Liver (tissue), 8 donors: ENCODE measurements at regions not wholly inside any gene's neighbourhood (a gene's known extent, or its start where the extent isn't known, plus 50 kb on each side); places are given as distances from the start of the nearest gene placed in this dataset.

ENCODE experiments used
- DNase-seq: peaks from one replicate; pipeline ENCODE4 v3.0.0-alpha.2; 2017; ENCODE audit warnings: low spot score
- H3K27ac ChIP-seq, 2 donors: one replicate each; pipeline ENCODE4 v1.7.0; 2013; ENCODE audit warnings: inconsistent platforms in 2 of 2, low read length in 2 of 2, control low read depth in 1 of 2, low read depth in 1 of 2, mild to moderate bottlenecking in 1 of 2
- H3K27me3 ChIP-seq, 4 donors: one replicate each; pipeline versions ENCODE4 v1.6.1 to v1.7.0; 2013; ENCODE audit warnings: low read length in 3 of 4, inconsistent platforms in 1 of 4, mild to moderate bottlenecking in 1 of 4, moderate library complexity in 1 of 4; ENCODE audit not compliant: control insufficient read depth in 4 of 4, insufficient read depth in 4 of 4
- H3K36me3 ChIP-seq, 4 donors: one replicate each; pipeline versions ENCODE4 v1.6.1 to v1.7.0; 2013; ENCODE audit warnings: low read length in 3 of 4, mild to moderate bottlenecking in 3 of 4, low read depth in 1 of 4, moderate library complexity in 1 of 4; ENCODE audit not compliant: control insufficient read depth in 4 of 4, insufficient read depth in 3 of 4
- H3K4me1 ChIP-seq, 4 donors: one replicate each; pipeline versions ENCODE4 v1.6.1 to v1.7.0; 2013; ENCODE audit warnings: low read length in 3 of 4, mild to moderate bottlenecking in 3 of 4, moderate library complexity in 1 of 4; ENCODE audit not compliant: control insufficient read depth in 4 of 4, insufficient read depth in 4 of 4
- H3K4me3 ChIP-seq, 3 donors: one replicate each; pipeline versions ENCODE4 v1.6.1 to v1.7.0; 2013; ENCODE audit warnings: low read length in 3 of 3, control low read depth in 1 of 3, low read depth in 1 of 3, mild to moderate bottlenecking in 1 of 3
- H3K9ac ChIP-seq, 2 donors: one replicate each; pipeline ENCODE4 v1.7.0; 2013; ENCODE audit warnings: low read length in 2 of 2, mild to moderate bottlenecking in 2 of 2, moderate library complexity in 2 of 2, control low read depth in 1 of 2, low read depth in 1 of 2
- H3K9me3 ChIP-seq, 4 donors: one replicate each; pipeline versions ENCODE4 v1.6.1 to v1.7.0; 2013; ENCODE audit warnings: low read length in 3 of 4; ENCODE audit not compliant: control insufficient read depth in 4 of 4
- EGR1 ChIP-seq, 2 donors: IDR thresholded peaks; 2 replicates each; pipeline ENCODE4 v1.6.1; 2016 to 2018; ENCODE audit warnings: antibody characterized with exemption in 2 of 2, low read depth in 2 of 2
- FOXA1 ChIP-seq: IDR thresholded peaks from 2 replicates; pipeline ENCODE4 v1.6.1; 2016; ENCODE audit warnings: antibody characterized with exemption
- FOXA2 ChIP-seq: IDR thresholded peaks from 2 replicates; pipeline ENCODE4 v1.6.1; 2016; ENCODE audit warnings: antibody characterized with exemption
- GABPA ChIP-seq, 2 donors: IDR thresholded peaks in 1 of 2; conservative IDR thresholded peaks in 1 of 2; 2 replicates each; pipeline ENCODE4 v1.6.1; 2016; ENCODE audit warnings: antibody characterized with exemption in 2 of 2, mild to moderate bottlenecking in 1 of 2, moderate library complexity in 1 of 2
- HNF4A ChIP-seq, 2 donors: conservative IDR thresholded peaks; 2 replicates each; pipeline ENCODE4 v1.6.1; 2016; ENCODE audit warnings: antibody characterized with exemption in 2 of 2, mild to moderate bottlenecking in 2 of 2
- HNF4G ChIP-seq: IDR thresholded peaks from 2 replicates; pipeline ENCODE4 v1.6.1; 2016; ENCODE audit warnings: antibody characterized with exemption
- JUND ChIP-seq, 2 donors: IDR thresholded peaks; 2 replicates each; pipeline ENCODE4 v1.6.1; 2016; ENCODE audit warnings: antibody characterized with exemption in 2 of 2
- NR2F2 ChIP-seq: IDR thresholded peaks from 2 replicates; pipeline ENCODE4 v1.6.1; 2016; ENCODE audit warnings: antibody characterized with exemption
- RAD21 ChIP-seq, 2 donors: IDR thresholded peaks; 2 replicates each; pipeline ENCODE4 v1.6.1; 2016; ENCODE audit warnings: antibody characterized with exemption in 2 of 2, mild to moderate bottlenecking in 2 of 2
- RXRA ChIP-seq, 2 donors: IDR thresholded peaks; 2 replicates each; pipeline ENCODE4 v1.6.1; 2017 to 2018; ENCODE audit warnings: antibody characterized with exemption in 2 of 2, mild to moderate bottlenecking in 1 of 2
- TAF1 ChIP-seq: conservative IDR thresholded peaks from 2 replicates; pipeline ENCODE4 v1.6.1; 2016; ENCODE audit warnings: antibody characterized with exemption, mild to moderate bottlenecking
- YY1 ChIP-seq: IDR thresholded peaks from 2 replicates; pipeline ENCODE4 v1.6.1; 2016; ENCODE audit warnings: antibody characterized with exemption, mild to moderate bottlenecking
- WGBS: extraction: QIAGEN DNeasy Blood & Tissue Kit; methylation state at CpG from one replicate; pipeline ENCODE4 v1.1.7; 2013; 5-methylcytosine and 5-hydroxymethylcytosine counted together
- TF ChIP-seq, protein P1 (sequence below): IDR thresholded peaks from 2 replicates; pipeline ENCODE4 v1.6.1; 2016; ENCODE audit warnings: antibody characterized with exemption
- TF ChIP-seq, protein P2 (sequence below): fragments of 150-350 bp; IDR thresholded peaks from 2 replicates; pipeline ENCODE4 v1.5.1; 2017; ENCODE audit warnings: improper control_type of control experiment, low read depth, low read length; ENCODE audit not compliant: missing input control
- TF ChIP-seq, protein P3 (sequence below): IDR thresholded peaks from 2 replicates; pipeline ENCODE4 v1.6.1; 2016; ENCODE audit warnings: antibody characterized with exemption
- TF ChIP-seq, protein P4 (sequence below): IDR thresholded peaks from 2 replicates; pipeline ENCODE4 v1.6.1; 2016; ENCODE audit warnings: antibody characterized with exemption
- TF ChIP-seq, protein P5 (sequence below): IDR thresholded peaks from 2 replicates; pipeline ENCODE4 v1.6.1; 2016; ENCODE audit warnings: antibody characterized with exemption, mild to moderate bottlenecking
- donor health status: healthy.
- donor health status: healthy.
- donor health status: healthy.
- donor health status: healthy.
- donor health status: healthy.

DNA sequence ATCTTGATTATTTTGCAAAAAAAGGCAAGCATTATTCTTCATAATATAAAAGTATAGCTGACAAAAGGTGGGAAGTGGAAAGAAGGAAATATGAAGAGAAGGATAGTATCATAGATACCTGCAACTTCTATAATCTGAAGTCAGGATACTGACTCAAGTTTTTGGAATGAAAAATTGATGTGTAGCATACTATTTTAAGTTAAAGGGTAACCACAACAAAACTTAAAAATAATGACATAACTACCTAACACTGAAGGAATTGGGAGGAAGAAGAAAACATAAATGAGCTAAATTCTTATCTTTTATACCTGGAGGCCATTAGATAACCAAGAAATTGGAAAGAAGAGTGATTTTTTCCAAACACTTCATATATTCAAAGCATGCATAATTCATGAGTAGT is 51.8 kb upstream of the TLE1 start:
- H3K4me1 ChIP-seq, result no peaks in the 10 kb centered on the region
- no peak for DNase-seq
- TF ChIP-seq RXRA (IDR thresholded peaks at IDR 0.05), result no peak
- TF ChIP-seq, protein P1, sequence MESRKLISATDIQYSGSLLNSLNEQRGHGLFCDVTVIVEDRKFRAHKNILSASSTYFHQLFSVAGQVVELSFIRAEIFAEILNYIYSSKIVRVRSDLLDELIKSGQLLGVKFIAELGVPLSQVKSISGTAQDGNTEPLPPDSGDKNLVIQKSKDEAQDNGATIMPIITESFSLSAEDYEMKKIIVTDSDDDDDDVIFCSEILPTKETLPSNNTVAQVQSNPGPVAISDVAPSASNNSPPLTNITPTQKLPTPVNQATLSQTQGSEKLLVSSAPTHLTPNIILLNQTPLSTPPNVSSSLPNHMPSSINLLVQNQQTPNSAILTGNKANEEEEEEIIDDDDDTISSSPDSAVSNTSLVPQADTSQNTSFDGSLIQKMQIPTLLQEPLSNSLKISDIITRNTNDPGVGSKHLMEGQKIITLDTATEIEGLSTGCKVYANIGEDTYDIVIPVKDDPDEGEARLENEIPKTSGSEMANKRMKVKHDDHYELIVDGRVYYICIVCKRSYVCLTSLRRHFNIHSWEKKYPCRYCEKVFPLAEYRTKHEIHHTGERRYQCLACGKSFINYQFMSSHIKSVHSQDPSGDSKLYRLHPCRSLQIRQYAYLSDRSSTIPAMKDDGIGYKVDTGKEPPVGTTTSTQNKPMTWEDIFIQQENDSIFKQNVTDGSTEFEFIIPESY, result no peak
- no peak for TF ChIP-seq HNF4G
- TF ChIP-seq, protein P2, sequence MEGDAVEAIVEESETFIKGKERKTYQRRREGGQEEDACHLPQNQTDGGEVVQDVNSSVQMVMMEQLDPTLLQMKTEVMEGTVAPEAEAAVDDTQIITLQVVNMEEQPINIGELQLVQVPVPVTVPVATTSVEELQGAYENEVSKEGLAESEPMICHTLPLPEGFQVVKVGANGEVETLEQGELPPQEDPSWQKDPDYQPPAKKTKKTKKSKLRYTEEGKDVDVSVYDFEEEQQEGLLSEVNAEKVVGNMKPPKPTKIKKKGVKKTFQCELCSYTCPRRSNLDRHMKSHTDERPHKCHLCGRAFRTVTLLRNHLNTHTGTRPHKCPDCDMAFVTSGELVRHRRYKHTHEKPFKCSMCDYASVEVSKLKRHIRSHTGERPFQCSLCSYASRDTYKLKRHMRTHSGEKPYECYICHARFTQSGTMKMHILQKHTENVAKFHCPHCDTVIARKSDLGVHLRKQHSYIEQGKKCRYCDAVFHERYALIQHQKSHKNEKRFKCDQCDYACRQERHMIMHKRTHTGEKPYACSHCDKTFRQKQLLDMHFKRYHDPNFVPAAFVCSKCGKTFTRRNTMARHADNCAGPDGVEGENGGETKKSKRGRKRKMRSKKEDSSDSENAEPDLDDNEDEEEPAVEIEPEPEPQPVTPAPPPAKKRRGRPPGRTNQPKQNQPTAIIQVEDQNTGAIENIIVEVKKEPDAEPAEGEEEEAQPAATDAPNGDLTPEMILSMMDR, result no peak
- TF ChIP-seq HNF4A (conservative IDR thresholded peaks at IDR 0.05), result no peak
- TF ChIP-seq TAF1, result no peak
- no peak for TF ChIP-seq JUND (IDR thresholded peaks at IDR 0.05)
- TF ChIP-seq YY1, result no peak
- no peak for TF ChIP-seq GABPA (IDR thresholded peaks at IDR 0.05 in 1 of 2, conservative IDR thresholded peaks at IDR 0.05 in 1 of 2)
- H3K4me3 ChIP-seq, result no peak overlapping the region
- H3K36me3 ChIP-seq, result no peaks in the 10 kb centered on the region
- no peak overlapping the region for H3K9ac ChIP-seq
- H3K9me3 ChIP-seq, result peaks cover 0 to under 1% (median 0%) of the 10 kb centered on the region in 4 donors
- no peaks in the 10 kb centered on the region for H3K27me3 ChIP-seq
- H3K27ac ChIP-seq, result no peak overlapping the region

DNA sequence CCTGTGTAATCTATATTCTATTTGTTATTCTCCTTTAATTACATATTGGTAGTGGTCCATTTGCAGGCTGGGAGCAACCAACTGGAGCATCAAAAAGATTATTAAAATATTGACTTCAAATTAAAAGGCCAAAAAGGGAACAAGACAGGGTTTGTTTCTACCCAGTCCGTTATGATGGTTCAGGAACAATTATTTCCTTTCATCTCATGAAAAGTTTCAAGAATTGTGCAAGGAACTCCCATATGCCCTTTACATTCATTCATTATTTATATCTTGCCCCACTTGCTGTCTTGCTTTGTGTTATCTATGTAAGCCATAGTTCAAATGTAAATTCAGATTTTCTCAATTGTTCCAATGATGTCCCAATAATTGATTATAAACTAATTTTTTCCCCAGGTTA is 58.7 kb upstream of the TLE1 start:
- Histone ChIP-seq H3K27me3 (no peaks in the 10 kb centered on the region), H3K36me3 (no peaks in the 10 kb centered on the region), H3K9me3 (peaks cover 0 to 3% (median 0%) of the 10 kb centered on the region in 4 donors), H3K27ac (no peak overlapping the region), H3K9ac (no peak overlapping the region), H3K4me3 (no peak overlapping the region), H3K4me1 (no peaks in the 10 kb centered on the region)
- 92% methylated on average over 1 of the region's 1 CpG for WGBS
- DNase-seq, result no peak
- TF ChIP-seq, protein P3, sequence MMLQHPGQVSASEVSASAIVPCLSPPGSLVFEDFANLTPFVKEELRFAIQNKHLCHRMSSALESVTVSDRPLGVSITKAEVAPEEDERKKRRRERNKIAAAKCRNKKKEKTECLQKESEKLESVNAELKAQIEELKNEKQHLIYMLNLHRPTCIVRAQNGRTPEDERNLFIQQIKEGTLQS, result no peak
- TF ChIP-seq, protein P4, sequence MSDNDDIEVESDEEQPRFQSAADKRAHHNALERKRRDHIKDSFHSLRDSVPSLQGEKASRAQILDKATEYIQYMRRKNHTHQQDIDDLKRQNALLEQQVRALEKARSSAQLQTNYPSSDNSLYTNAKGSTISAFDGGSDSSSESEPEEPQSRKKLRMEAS, result no peak
- TF ChIP-seq GABPA (IDR thresholded peaks at IDR 0.05 in 1 of 2, conservative IDR thresholded peaks at IDR 0.05 in 1 of 2), result no peak
- no peak for TF ChIP-seq FOXA2
- TF ChIP-seq, protein P5, sequence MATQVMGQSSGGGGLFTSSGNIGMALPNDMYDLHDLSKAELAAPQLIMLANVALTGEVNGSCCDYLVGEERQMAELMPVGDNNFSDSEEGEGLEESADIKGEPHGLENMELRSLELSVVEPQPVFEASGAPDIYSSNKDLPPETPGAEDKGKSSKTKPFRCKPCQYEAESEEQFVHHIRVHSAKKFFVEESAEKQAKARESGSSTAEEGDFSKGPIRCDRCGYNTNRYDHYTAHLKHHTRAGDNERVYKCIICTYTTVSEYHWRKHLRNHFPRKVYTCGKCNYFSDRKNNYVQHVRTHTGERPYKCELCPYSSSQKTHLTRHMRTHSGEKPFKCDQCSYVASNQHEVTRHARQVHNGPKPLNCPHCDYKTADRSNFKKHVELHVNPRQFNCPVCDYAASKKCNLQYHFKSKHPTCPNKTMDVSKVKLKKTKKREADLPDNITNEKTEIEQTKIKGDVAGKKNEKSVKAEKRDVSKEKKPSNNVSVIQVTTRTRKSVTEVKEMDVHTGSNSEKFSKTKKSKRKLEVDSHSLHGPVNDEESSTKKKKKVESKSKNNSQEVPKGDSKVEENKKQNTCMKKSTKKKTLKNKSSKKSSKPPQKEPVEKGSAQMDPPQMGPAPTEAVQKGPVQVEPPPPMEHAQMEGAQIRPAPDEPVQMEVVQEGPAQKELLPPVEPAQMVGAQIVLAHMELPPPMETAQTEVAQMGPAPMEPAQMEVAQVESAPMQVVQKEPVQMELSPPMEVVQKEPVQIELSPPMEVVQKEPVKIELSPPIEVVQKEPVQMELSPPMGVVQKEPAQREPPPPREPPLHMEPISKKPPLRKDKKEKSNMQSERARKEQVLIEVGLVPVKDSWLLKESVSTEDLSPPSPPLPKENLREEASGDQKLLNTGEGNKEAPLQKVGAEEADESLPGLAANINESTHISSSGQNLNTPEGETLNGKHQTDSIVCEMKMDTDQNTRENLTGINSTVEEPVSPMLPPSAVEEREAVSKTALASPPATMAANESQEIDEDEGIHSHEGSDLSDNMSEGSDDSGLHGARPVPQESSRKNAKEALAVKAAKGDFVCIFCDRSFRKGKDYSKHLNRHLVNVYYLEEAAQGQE, result no peak
- TF ChIP-seq FOXA1, result no peak
- no peak for TF ChIP-seq RAD21 (IDR thresholded peaks at IDR 0.05)
- TF ChIP-seq EGR1 (IDR thresholded peaks at IDR 0.05; ENCODE audit: low read depth in 2 of 2), result no peak
- no peak for TF ChIP-seq HNF4G
- TF ChIP-seq, protein P2, result no peak
- no peak for TF ChIP-seq TAF1
- no peak for TF ChIP-seq YY1
- TF ChIP-seq NR2F2, result no peak
- no peak for TF ChIP-seq JUND (IDR thresholded peaks at IDR 0.05)
